COLO829 (cell line): ENCODE measurements at regions not wholly inside any gene's neighbourhood (a gene's known extent, or its start where the extent isn't known, plus 50 kb on each side); places are given as distances from the start of the nearest gene placed in this dataset.

Experiments used
- DNase-seq: peaks from one replicate; pipeline ENCODE4 v3.0.0; 2012; ENCODE audit warnings: low spot score

GRCh38 chr7:144955422-144955821, 119.6 kb upstream of the TPK1 start:
- DNase-seq = no peak

GRCh38 chr7:144941127-144941526, 105.3 kb upstream of the TPK1 start:
- no peak for DNase-seq

- DNase-seq = no peak
Measured at GRCh38 chr7:144937199-144937598, 101.3 kb upstream of the TPK1 start.

- DNase-seq = no peak
Measured at GRCh38 chr7:144936314-144936713, 100.5 kb upstream of the TPK1 start.

GRCh38 chr7:144910411-144910810, 74.6 kb upstream of the TPK1 start:
- DNase-seq = no peak

GRCh38 chr7:144908943-144909556, 73.2 kb upstream of the TPK1 start:
- DNase-seq = no peak

GRCh38 chr7:144908324-144908723, 72.5 kb upstream of the TPK1 start:
- no peak for DNase-seq

GRCh38 chr7:144907577-144907976, 71.7 kb upstream of the TPK1 start:
- DNase-seq = no peak

GRCh38 chr7:144903201-144903600, 67.3 kb upstream of the TPK1 start:
- no peak for DNase-seq

GRCh38 chr7:144892761-144893160, 56.9 kb upstream of the TPK1 start:
- DNase-seq = no peak
